Testis (tissue), 2 donors: ENCODE measurements at regions not wholly inside any gene's neighbourhood (a gene's known extent, or its start where the extent isn't known, plus 50 kb on each side); places are given as distances from the start of the nearest gene placed in this dataset.

Experiments used
- CTCF ChIP-seq, 3 experiments: fragments of 450-650 bp in 2 of 3; fragments of 200-600 bp in 1 of 3; sonication (generic) in 1 of 3; IDR thresholded peaks; one replicate each; pipeline ENCODE4 v1.5.1; 2016 to 2019; ENCODE audit warnings: antibody characterized with exemption in 3 of 3, mild to moderate bottlenecking in 2 of 3, moderate library complexity in 1 of 3
- POLR2A ChIP-seq: fragments of 450-650 bp; IDR thresholded peaks from one replicate; pipeline ENCODE4 v1.6.1; 2017; ENCODE audit warnings: antibody characterized with exemption, mild to moderate bottlenecking, moderate library complexity

- no peak for TF ChIP-seq CTCF (IDR thresholded peaks at IDR 0.05)
- TF ChIP-seq POLR2A: no peak
Observed at GRCh38 chr2:234437642-234438304, 59.1 kb downstream of the ARL4C start.
